ENCODE measurements at regions not wholly inside any gene's neighbourhood (a gene's known extent, or its start where the extent isn't known, plus 50 kb on each side); places are given as distances from the start of the nearest gene placed in this dataset.

- DNase-seq (ENCODE audit: low spot score), result no peak
- intact Hi-C loops (cut with DNase I), result no loop called here
These were observed 209.4 kb downstream of the DTWD2 start for GRCh38 chr5:118778941-118779340.

GRCh38 chr5:118777189-118777736 lies 211.1 kb downstream of the DTWD2 start:
- intact Hi-C loops (cut with DNase I), result no loop called here
- no peak for DNase-seq (ENCODE audit: low spot score)

GRCh38 chr5:118776755-118777154 lies 211.6 kb downstream of the DTWD2 start:
- DNase-seq (ENCODE audit: low spot score), result no peak
- intact Hi-C loops (cut with DNase I), result no loop called here

GRCh38 chr5:118775790-118776499 lies 212.4 kb downstream of the DTWD2 start:
- DNase-seq (ENCODE audit: low spot score), result no peak
- intact Hi-C loops (cut with DNase I), result no loop called here

GRCh38 chr5:118768607-118769175 lies 219.7 kb downstream of the DTWD2 start:
- intact Hi-C loops (cut with DNase I), result no loop called here

GRCh38 chr5:118762291-118762690 lies 226.1 kb downstream of the DTWD2 start:
- DNase-seq (ENCODE audit: low spot score), result no peak
- intact Hi-C loops (cut with DNase I), result no loop called here

More at GRCh38 chr5:118768607-118769175, 219.7 kb downstream of the DTWD2 start:
- DNase-seq (ENCODE audit: low spot score), result no peak

GRCh38 chr5:118761814-118762213 lies 226.5 kb downstream of the DTWD2 start:
- DNase-seq (ENCODE audit: low spot score), result no peak
- intact Hi-C loops (cut with DNase I), result no loop called here

GRCh38 chr5:118752969-118753368 lies 235.4 kb downstream of the DTWD2 start:
- DNase-seq (ENCODE audit: low spot score), result no peak
- intact Hi-C loops (cut with DNase I), result no loop called here

- intact Hi-C loops (cut with DNase I), result no loop called here
These were observed 252.0 kb downstream of the DTWD2 start for GRCh38 chr5:118736396-118736795.

GRCh38 chr5:118733394-118733793 lies 255.0 kb downstream of the DTWD2 start:
- intact Hi-C loops (cut with DNase I), result no loop called here
- no peak for DNase-seq (ENCODE audit: low spot score)

More at GRCh38 chr5:118736396-118736795, 252.0 kb downstream of the DTWD2 start:
- no peak for DNase-seq (ENCODE audit: low spot score)

GRCh38 chr5:118728191-118728590 lies 260.2 kb downstream of the DTWD2 start:
- DNase-seq (ENCODE audit: low spot score), result no peak
- intact Hi-C loops (cut with DNase I), result no loop called here

GRCh38 chr5:118726891-118727290 lies 261.5 kb downstream of the DTWD2 start:
- DNase-seq (ENCODE audit: low spot score), result no peak
- intact Hi-C loops (cut with DNase I), result no loop called here

- DNase-seq (ENCODE audit: low spot score), result no peak
- intact Hi-C loops (cut with DNase I), result no loop called here
These were observed 265.4 kb downstream of the DTWD2 start for GRCh38 chr5:118723021-118723338.

- DNase-seq (ENCODE audit: low spot score), result no peak
- intact Hi-C loops (cut with DNase I), result no loop called here
These were observed 266.0 kb downstream of the DTWD2 start for GRCh38 chr5:118722122-118723020.

GRCh38 chr5:118711727-118712126 lies 276.6 kb downstream of the DTWD2 start:
- intact Hi-C loops (cut with DNase I), result no loop called here
- no peak for DNase-seq (ENCODE audit: low spot score)

- intact Hi-C loops (cut with DNase I), result no loop called here
- no peak for DNase-seq (ENCODE audit: low spot score)
These were observed 282.2 kb downstream of the DTWD2 start for GRCh38 chr5:118705959-118706667.

GRCh38 chr5:118703241-118703640 lies 285.1 kb downstream of the DTWD2 start:
- DNase-seq (ENCODE audit: low spot score), result no peak
- intact Hi-C loops (cut with DNase I), result no loop called here

GRCh38 chr5:118701791-118702190 lies 286.6 kb downstream of the DTWD2 start:
- intact Hi-C loops (cut with DNase I), result no loop called here
- DNase-seq (ENCODE audit: low spot score), result no peak

- DNase-seq (ENCODE audit: low spot score), result no peak
- intact Hi-C loops (cut with DNase I), result no loop called here
These were observed 287.8 kb downstream of the DTWD2 start for GRCh38 chr5:118700510-118700909.

- DNase-seq (ENCODE audit: low spot score), result no peak
- intact Hi-C loops (cut with DNase I), result no loop called here
These were observed 289.6 kb downstream of the DTWD2 start for GRCh38 chr5:118698774-118699173.

All from cardiac septum (tissue), 1 donor.